ENCODE measurements at regions not wholly inside any gene's neighbourhood (a gene's known extent, or its start where the extent isn't known, plus 50 kb on each side); places are given as distances from the start of the nearest gene placed in this dataset.

DNA sequence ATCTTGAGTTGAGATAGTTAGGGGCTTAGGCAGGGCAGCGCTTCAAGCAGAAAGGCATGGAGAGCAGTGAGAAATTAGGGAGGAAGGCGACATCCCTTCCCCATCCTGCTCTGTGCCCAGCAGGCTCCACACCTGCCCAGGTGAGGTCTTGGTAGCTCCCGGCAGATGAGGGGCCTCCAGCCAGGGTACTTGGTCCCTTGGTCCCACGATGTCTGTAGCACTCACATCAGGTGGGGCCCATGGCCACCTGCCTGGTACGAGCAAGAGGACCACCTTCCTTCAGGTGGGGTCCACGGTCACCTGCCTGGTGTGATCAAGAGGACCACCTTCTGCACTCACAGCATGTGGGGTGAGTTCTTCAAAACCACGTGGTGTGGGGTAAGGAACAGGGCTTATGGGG is 91.2 kb downstream of the GALR1 start:
- Histone ChIP-seq H3K4me3 (no peak overlapping the region), H3K4me1 (no peaks in the 10 kb centered on the region), H3K27me3 (peaks cover 0 to 9% of the 10 kb centered on the region in 2 donors), H3K9me3 (no peaks in the 10 kb centered on the region), H3K36me3 (no peaks in the 10 kb centered on the region), H3K27ac (no peak overlapping the region)
- ATAC-seq (no peak), DNase-seq (no peak)
- intact Hi-C loops (cut with DNase I): no loop called here
- TF ChIP-seq, protein P1, sequence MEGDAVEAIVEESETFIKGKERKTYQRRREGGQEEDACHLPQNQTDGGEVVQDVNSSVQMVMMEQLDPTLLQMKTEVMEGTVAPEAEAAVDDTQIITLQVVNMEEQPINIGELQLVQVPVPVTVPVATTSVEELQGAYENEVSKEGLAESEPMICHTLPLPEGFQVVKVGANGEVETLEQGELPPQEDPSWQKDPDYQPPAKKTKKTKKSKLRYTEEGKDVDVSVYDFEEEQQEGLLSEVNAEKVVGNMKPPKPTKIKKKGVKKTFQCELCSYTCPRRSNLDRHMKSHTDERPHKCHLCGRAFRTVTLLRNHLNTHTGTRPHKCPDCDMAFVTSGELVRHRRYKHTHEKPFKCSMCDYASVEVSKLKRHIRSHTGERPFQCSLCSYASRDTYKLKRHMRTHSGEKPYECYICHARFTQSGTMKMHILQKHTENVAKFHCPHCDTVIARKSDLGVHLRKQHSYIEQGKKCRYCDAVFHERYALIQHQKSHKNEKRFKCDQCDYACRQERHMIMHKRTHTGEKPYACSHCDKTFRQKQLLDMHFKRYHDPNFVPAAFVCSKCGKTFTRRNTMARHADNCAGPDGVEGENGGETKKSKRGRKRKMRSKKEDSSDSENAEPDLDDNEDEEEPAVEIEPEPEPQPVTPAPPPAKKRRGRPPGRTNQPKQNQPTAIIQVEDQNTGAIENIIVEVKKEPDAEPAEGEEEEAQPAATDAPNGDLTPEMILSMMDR (IDR thresholded peaks at IDR 0.05): no peak

DNA sequence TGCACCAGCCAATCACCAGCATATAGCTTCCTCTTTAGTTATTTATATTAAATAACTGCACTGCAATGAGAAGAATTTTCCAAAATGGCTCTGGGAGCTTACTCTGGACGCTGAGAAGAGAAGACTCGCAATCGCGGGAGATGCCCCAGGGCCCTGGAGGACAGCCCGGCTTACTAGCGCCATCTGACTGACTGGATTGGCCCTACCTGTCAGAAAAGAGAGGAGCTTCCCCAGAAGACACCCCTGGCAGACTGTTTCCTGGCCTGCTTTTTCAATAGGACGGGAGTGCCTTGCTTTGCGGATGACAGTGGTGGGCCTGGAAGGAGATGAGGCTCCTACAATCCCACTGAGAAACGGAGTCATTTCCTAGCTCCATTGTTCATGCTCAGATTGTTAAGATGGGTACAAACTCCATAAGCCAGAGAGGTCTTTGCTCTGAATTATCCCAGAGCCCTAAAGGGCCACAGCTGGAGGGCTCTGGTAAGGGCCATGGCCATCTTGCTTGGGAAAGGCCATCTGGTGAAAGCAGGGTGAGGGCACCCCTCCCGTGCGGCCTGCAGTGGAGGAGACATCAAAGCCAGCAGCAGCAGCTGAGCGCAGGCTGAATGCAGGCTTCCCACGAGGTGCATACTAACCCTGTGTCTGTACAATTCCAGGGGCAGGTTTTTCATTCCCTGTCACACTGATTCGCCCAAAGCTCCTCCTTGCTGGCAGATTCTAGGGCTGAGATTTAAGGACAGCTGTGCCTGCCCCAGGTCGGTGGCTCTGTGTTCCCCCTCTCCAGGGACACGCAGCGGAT is 92.1 kb downstream of the GALR1 start:
- no peak for ATAC-seq
- Histone ChIP-seq H3K4me1 (no peaks in the 10 kb centered on the region), H3K27ac (no peak overlapping the region), H3K27me3 (peaks cover 0 to 9% of the 10 kb centered on the region in 2 donors), H3K36me3 (no peaks in the 10 kb centered on the region), H3K4me3 (no peak overlapping the region), H3K9me3 (no peaks in the 10 kb centered on the region)
- intact Hi-C loops (cut with DNase I): no loop called here
- DNase-seq: no peak
- TF ChIP-seq, protein P1 (IDR thresholded peaks at IDR 0.05): no peak

DNA sequence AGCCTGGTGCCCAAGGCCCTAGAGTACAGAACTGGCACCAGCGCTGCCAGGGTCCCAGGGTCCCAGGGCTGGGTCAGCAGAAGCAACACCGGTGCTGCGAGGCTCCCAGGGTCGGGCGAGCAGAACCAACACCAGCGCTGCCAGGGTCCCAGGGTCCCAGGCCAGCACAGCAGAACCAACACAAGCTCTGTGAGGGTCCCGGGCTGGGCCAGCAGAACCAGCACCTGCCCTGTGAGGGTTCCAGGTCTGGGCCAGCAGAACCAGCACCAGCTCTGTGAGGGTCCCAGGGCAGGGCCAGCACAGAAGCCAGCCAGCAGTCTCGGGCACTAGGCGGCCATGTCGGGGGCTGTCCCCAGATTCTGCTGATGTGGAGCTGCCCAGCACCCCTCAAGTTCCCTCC is 93.1 kb downstream of the GALR1 start:
- DNase-seq: no peak
- Histone ChIP-seq H3K27ac (no peak overlapping the region), H3K9me3 (no peaks in the 10 kb centered on the region), H3K4me3 (no peak overlapping the region), H3K27me3 (peaks cover 0 to 9% of the 10 kb centered on the region in 2 donors), H3K4me1 (no peaks in the 10 kb centered on the region), H3K36me3 (no peaks in the 10 kb centered on the region)
- ATAC-seq: no peak
- TF ChIP-seq, protein P1 (IDR thresholded peaks at IDR 0.05): no peak
- intact Hi-C loops (cut with DNase I): no loop called here

DNA sequence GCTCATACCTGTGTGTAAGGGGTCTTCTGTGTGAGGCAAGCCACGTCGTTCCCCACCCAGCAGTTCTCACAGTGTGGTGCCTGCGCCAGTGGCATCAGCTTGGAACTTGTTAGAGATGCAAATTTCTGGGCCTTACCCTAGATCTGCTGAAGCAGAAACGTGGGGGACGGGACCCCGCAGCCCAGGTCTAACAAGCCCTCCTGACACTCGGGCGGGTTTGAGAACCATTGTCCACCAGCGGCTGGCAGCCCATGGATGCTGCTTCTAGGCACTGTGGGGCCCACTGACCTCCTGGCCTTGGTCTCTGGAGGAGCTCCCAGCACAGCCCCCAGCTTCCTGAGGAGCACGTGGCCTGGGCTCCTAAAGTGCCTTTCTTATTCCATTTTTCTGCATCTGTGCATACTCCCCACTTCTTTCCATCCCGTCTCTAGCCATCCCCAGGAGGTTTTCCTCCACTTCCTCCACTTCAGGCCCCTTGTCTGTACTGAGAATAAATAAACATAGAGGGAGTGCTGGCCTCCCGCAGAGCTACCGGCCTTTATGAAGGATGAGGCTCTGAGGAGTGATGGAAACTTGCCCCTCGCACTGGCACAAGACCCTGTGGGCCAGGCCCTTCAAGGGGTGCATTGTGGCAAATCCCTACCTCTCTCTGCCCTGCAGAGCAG is 94.3 kb downstream of the GALR1 start:
- peaks cover 0 to 9% of the 10 kb centered on the region in 2 donors for H3K27me3 ChIP-seq
- DNase-seq: no peak
- TF ChIP-seq, protein P1 (IDR thresholded peaks at IDR 0.05): no peak

DNA sequence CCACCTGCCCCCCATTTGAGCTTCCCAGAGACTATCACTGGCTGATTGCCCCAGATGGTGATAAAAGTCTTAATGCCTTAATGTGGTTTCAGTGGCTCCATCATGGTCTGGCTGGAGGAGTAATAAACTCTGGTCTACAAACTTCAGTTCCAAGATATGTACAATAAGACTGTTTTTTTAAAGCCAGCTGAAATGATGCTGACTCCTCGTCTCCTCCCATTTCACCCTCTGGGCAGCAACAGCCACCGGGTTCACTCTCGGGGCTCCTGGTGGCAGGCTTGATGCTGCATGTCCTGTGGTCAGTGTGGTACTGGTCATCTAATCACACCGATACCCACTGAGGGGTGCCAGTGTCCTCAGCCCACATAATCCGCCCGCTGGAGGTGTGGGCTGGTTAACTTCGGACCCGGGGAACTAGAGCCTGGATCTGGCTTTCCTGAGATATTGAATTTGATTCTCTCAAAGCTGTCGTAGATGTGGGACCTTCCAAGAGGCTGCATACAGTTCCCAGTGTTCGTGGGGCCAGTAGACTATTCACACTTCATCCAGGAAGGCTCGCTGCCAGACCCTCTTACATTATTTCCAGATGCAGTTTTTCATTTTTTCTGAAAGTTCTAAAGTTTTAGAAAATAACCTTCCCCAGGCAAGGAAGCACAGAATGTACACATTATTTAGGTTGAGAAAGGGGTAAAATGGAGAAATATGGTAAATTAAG is 95.3 kb downstream of the GALR1 start:
- H3K27ac ChIP-seq: no peak overlapping the region
- H3K4me3 ChIP-seq: no peak overlapping the region
- intact Hi-C loops (cut with DNase I): no loop called here
- no peaks in the 10 kb centered on the region for H3K4me1 ChIP-seq
- ATAC-seq (no peak), DNase-seq (no peak)
- H3K36me3 ChIP-seq: no peaks in the 10 kb centered on the region
- peaks cover 0 to 2% of the 10 kb centered on the region in 2 donors for H3K27me3 ChIP-seq
- H3K9me3 ChIP-seq: no peaks in the 10 kb centered on the region
- TF ChIP-seq, protein P1 (IDR thresholded peaks at IDR 0.05): no peak

More for the DNA sequence above, 94.3 kb downstream of the GALR1 start:
- Histone ChIP-seq H3K9me3 (no peaks in the 10 kb centered on the region), H3K4me3 (no peak overlapping the region), H3K4me1 (no peaks in the 10 kb centered on the region), H3K27ac (no peak overlapping the region), H3K36me3 (no peaks in the 10 kb centered on the region)
- no peak for ATAC-seq
- intact Hi-C loops (cut with DNase I): no loop called here

All from left lung (tissue), 4 donors.